ENCODE measurements at regions not wholly inside any gene's neighbourhood (a gene's known extent, or its start where the extent isn't known, plus 50 kb on each side); places are given as distances from the start of the nearest gene placed in this dataset.

GRCh38 chr11:29351301-29351873 is 665.4 kb downstream of the KCNA4 start:
- no peak for DNase-seq (ENCODE audit: low spot score)

- DNase-seq (ENCODE audit: low spot score): peak; percentile 52
Observed at GRCh38 chr11:29343465-29344333, 673.1 kb downstream of the KCNA4 start.

GRCh38 chr11:29336727-29337575 is 679.9 kb downstream of the KCNA4 start:
- DNase-seq (ENCODE audit: low spot score): no peak

DNA sequence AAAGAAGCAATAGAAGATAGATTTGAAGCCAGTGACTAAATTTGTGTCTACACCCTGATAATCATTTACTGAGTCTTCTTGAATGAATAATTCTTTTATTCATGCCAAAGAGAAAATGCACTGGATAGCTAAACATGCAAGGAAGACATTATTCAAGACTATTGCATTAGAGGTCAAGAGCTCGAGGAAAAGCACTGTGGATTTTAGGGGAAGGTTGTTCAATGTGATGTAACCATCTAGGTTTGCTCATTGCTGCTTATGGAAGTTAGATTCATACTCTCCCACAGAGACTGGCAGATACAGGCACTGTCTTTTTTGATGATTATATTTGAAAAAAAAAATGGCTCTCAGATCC is 682.1 kb downstream of the KCNA4 start:
- no peak for DNase-seq (ENCODE audit: low spot score)

- peak; percentile 34 for DNase-seq (ENCODE audit: low spot score)
Observed at GRCh38 chr11:29333993-29334775, 682.6 kb downstream of the KCNA4 start.

GRCh38 chr11:29331451-29332010 is 685.3 kb downstream of the KCNA4 start:
- DNase-seq (ENCODE audit: low spot score): no peak

DNA sequence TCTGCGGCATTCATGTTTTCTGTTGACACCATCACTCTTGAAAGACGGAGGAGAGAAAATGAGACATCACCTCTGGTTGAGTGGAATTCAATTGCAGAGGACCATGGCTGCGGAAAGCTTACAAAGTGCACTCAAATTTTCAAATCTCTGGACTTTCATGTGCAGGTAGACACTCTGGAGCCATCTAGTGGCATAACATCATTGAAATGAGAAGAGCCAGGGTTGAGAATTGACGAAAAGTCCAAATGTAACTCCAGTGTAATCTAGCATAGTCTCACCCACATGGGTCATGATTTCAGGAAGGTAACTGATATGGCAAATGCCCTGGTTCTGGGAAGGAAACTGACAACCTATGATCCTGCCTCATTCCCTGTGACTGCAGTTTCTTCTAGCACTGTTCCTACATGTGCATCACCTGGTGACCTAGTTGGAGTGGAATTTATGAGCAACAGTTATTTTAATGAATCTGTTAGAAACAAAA is 687.8 kb downstream of the KCNA4 start:
- DNase-seq (ENCODE audit: low spot score): peak; percentile 6

- no peak for DNase-seq (ENCODE audit: low spot score)
Observed at GRCh38 chr11:29327891-29328290, 688.9 kb downstream of the KCNA4 start.

DNA sequence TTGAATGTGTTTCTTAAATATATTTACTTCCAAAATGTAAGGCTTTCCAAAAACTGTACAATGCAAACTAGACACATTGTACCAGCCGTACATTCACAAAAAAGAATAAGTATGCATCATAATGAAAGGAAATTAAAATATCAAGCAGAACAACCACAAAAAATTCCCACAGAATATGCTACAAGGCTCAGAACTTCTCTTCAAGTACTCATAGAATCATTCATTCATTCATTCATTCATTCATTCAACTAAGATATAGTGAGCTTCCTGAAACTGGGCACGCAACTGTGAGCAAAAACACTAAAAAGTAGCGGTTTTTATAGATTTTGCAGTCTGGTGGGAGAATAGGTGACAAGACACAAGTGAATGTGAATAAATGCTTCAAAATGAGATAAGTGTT is 690.1 kb downstream of the KCNA4 start:
- no peak for DNase-seq (ENCODE audit: low spot score)

- DNase-seq (ENCODE audit: low spot score): no peak
Observed at GRCh38 chr11:29324328-29324727, 692.5 kb downstream of the KCNA4 start.

- no peak for DNase-seq (ENCODE audit: low spot score)
Observed at GRCh38 chr11:29321293-29322132, 695.3 kb downstream of the KCNA4 start.

- DNase-seq (ENCODE audit: low spot score): no peak
Observed at GRCh38 chr11:29320196-29320595, 696.6 kb downstream of the KCNA4 start.

GRCh38 chr11:29319210-29319609 is 697.6 kb downstream of the KCNA4 start:
- DNase-seq (ENCODE audit: low spot score): no peak

GRCh38 chr11:29318134-29318845 is 698.5 kb downstream of the KCNA4 start:
- DNase-seq (ENCODE audit: low spot score): no peak

DNA sequence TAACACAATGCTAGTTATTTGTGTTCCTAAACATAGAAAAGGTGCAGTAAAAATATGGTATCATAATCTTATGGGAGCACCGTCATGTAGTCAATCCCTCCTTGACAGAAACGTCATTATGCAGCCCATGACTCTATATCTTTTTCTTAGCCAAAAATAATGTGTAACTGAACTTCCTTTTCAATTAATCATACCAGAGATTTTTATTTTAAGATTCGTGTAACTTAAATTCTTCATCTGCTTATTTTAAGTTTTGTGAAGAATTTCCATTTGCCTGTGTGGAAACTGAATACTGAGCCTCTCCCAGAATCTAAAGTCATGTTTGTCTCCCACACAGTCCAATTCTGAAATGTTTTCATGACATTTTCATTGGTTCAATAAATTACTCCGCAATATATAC is 699.1 kb downstream of the KCNA4 start:
- no peak for DNase-seq (ENCODE audit: low spot score)

DNA sequence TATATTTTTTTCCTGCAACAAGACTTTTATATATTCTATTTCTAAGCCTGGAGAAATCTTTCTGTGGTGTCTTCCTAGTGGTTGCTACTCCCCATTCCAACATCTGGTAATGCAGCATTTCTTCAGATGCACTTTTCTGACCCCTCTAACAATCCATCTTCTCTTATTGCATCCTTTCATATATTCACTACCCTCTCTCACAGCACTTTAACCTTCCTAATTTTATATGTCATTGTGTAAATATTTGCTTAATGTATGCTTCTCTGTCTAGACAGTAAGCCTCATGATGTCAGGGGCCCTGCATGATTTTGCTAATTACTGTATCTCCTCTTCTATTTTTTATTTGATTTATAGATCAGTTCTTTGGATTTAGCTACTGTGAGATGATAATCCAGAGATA is 701.6 kb downstream of the KCNA4 start:
- DNase-seq (ENCODE audit: low spot score): no peak

DNA sequence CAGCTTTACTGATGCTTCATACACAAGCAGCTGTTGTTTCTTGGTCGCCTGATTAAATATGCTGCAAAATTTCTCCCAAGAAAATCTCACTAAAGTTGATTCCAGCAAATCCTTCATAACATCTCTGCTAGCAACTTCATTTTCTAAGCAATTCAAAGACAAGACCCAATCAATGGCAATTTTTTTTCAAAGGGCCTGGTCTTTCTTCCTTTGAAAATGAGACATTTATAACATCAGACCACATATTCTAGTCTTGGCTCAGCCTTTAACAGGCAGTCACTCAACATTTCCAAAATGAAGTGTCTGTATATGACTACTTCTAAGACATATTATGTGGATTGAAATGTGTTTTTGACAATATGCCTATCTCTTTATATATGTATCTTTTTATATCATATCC is 702.6 kb downstream of the KCNA4 start:
- DNase-seq (ENCODE audit: low spot score): no peak

- no peak for DNase-seq (ENCODE audit: low spot score)
Observed at GRCh38 chr11:29312812-29313211, 704.0 kb downstream of the KCNA4 start.

GRCh38 chr11:29310725-29311342 is 706.0 kb downstream of the KCNA4 start:
- DNase-seq (ENCODE audit: low spot score): no peak

DNA sequence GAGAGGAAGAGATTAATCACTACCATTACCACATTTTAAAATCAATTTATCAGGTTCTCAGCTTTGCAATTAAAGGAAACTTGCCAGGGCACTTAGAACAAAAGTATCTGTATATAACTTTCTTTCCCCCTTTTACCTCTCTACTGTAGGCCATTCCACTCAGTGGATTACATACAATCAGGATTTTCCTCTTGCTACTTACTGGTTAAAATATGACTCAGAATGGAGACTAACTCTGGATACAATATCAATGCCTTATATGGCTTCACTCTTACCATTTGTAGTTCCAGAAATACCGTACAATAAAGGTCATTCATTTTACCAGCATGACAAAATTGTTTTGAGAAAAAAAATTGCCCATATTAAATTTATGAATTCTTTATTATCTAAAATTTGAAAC is 706.8 kb downstream of the KCNA4 start:
- no peak for DNase-seq (ENCODE audit: low spot score)

All from HuH-7 (cell line).